RKO (cell line): ENCODE measurements at regions not wholly inside any gene's neighbourhood (a gene's known extent, or its start where the extent isn't known, plus 50 kb on each side); places are given as distances from the start of the nearest gene placed in this dataset.

Source experiments
- DNase-seq: peaks from one replicate; pipeline ENCODE4 v3.0.0-alpha.2; 2016; ENCODE audit warnings: low spot score

DNA sequence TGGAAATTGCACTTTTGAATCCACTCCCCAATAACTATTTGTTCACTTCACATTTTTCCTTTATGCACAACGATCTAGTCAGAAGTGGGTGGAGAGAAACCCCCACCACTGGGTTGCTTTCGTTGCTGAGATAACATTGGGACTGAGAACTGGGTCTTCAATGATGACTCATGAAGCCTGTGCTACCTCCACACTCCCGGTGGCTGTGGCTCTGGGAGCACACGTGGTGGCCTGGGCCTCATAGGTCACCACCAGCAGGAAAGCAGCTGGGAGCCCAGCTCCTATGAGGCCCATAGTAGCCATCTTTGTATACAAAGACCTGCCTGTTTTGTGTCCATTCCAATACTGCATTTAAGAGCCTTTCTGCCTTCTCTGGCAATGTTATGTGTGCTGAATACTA lies 178.0 kb upstream of the SASH1 start:
- DNase-seq, result no peak

- peak; percentile 70 for DNase-seq
Measured at GRCh38 chr6:148166339-148166968, 176.2 kb upstream of the SASH1 start.

DNA sequence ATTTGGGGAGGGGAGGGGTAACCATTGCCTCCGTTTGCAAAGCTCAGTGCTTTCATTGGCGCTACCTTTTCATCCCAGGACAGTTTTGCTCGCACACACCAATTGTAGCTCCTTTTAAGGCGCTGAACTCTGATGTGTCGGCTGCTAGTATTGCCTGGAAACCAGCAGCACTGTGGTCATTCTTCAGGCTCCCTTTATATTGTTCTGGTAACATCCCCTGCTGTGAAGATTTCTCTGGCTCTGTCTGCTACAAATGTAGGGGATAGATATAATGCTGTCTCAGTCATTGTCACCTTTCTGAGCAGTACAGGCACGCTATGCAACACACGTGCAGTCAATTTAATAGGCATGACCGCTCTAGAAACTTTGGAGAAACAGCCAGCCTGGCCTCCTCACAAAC lies 172.9 kb upstream of the SASH1 start:
- no peak for DNase-seq

GRCh38 chr6:148170286-148170685 lies 172.4 kb upstream of the SASH1 start:
- no peak for DNase-seq

DNA sequence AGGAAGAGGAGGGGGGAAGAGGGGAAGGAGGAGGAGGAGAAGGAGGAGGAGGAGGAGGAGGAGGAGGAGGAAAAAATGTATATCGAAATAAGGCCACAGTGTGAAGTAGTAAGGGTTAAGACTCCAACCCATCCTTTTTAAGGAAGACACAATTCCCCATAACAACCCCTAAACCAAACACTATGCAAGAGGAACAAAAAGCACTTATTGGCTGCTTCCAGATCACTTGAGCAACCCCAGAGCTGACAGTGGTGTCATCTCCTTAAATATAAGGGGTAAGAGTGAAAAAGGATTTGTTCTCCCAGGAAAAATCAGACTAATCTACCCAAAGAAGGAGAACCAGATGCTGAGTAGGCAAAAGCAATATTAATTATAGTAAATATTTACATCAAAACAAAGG lies 169.1 kb upstream of the SASH1 start:
- DNase-seq, result no peak

DNA sequence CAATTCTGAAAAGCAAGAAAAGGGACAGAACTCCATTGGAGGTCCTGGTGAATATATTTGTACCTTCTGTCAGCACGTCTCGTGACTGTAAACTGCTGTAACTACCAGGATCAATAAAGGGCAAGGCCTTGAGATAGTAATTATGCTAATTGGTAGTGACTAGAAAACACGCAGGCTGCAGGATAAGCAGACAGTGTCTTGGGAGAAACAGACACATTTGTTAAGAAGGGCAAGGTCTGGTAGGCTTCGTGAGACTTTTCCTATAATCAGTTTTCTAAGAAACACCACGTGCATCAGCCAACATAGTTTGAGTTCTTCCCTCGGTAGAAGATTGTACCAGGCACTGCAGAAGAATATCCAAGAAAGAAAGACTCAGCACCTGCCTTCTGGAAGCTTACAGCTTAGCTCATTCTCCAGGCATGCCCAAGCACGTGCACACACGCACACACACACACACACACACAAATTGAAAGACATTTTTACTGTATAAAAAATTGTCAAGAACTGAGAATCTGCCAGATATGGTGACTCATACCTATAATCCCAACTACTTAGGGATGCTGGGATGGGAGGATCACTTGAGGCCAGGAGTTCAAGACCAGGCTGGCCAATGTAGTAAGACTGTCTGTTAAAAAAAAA lies 167.0 kb upstream of the SASH1 start:
- DNase-seq, result no peak

GRCh38 chr6:148177589-148178233 lies 164.9 kb upstream of the SASH1 start:
- peak; percentile 47 for DNase-seq

DNA sequence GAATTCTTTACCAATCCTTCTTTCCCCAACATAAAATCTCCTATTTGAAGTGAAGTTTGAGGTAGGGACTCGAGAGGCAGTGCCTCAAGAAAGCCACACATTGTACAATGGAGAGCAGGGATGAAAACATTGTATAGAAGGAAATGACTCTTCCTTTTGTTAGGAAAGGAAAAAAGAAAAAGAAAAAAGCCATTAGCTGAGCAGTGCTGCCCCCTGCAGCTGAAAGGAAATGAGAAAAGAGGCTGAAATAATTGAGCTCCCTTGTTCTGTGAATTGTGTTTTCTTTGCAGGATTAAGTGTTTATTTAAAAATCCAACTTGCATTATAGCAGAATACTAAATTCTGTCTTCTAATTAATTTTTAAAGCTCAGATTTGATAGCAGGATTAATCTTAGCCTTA lies 162.9 kb upstream of the SASH1 start:
- DNase-seq, result peak; percentile 28

GRCh38 chr6:148182378-148182777 lies 160.3 kb upstream of the SASH1 start:
- DNase-seq, result no peak

- DNase-seq, result no peak
Measured at GRCh38 chr6:148183776-148184175, 158.9 kb upstream of the SASH1 start.

- no peak for DNase-seq
Measured at GRCh38 chr6:148186916-148187315, 155.7 kb upstream of the SASH1 start.

- DNase-seq, result no peak
Measured at GRCh38 chr6:148192310-148192709, 150.3 kb upstream of the SASH1 start.

DNA sequence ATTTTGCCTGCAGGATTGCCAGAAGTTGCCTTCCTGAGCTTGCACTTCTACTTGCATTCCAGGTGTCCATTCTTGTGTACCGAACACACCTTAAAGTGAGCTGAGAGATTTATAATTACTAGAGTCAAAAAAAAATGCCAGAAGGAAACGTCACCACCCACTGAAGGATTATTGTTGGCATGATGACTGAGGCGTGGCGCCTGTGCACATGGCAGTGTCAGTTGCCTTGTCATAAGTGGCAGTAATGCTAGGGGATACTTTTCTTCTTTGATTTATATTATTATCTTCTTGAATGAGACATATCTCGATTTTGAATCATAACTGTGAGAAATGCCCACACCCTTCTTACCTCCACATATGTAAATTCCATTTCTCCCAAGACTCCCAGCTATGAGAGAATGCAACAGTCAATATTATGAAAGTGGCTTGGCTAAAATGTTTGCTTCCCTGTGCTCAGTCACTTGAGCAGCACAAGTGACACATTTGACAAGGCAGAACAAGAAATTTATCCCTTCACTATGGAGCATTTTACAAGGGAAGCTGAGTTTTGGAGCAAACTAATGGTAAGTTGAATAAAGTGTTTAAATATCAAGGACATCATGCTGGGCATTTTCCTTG lies 149.5 kb upstream of the SASH1 start:
- DNase-seq, result no peak

- DNase-seq, result no peak
Measured at GRCh38 chr6:148195511-148195910, 147.1 kb upstream of the SASH1 start.

DNA sequence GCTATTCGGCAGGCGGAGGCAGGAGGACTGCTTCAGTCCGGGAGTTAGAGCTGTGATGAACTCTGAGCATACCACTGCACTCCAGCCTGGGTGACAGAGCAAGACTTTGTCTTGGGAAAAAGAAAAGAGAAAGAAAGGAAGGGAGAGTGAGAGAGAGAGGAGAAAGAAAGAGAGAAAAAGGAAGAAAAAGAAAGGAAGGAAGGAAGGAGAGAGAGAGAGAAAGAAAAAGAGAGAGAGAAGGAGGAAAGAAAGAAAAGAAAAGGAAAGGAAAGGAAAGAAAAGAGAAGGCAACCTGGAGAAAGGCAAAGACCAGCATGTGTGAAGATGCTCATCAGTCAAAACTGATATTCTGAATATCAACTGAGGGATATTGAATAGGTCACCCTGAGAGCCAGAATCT lies 143.1 kb upstream of the SASH1 start:
- DNase-seq, result no peak

DNA sequence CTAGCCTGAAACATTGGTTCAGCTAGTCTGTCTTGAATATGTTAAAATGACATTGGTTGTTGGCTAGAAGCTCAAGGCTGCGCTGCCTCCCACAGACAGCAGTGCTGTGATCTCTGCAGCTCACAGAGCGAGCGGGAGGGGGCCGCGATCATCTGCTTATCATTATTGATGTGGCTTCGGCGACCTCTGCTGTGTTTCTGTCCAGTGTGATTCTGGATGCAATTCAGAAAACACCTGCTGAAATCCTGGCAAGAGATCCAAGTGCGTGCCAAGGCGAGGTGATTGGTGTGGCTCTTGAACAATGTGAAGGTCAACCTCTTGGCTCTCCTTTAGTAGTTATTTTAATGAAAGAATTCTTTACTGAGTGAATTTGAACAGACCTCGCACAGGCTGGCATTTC lies 142.3 kb upstream of the SASH1 start:
- DNase-seq, result no peak

GRCh38 chr6:148200781-148201180 lies 141.9 kb upstream of the SASH1 start:
- no peak for DNase-seq

DNA sequence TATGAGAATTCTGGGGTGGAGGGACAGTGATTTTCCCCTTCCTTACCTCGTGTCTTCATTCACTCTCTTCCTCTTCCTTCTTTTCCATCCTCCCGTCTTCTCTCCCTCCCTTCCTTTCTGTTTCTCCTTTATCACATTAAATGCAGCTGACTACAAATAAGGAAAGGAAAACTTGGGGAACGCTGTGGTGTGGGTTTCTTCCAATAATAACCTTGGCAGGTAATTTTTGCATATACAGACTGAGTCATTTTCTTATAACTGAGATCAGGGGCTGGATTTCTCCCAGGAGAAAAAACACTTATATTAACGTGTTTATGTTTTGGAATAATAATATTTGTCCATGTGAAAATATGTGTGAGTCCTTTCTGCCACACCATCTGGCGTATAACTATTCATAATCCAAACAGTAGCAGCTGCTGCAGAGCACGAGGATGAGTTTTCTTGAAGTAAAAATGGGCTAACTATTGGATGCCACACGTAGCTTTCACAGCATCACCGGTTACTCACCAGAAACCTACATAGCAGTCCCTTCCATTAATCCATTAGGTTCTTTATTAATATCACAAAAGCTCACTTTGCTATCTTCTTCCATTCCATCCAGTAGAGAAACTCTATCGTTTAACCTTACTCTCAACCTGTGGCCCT lies 139.2 kb upstream of the SASH1 start:
- no peak for DNase-seq

DNA sequence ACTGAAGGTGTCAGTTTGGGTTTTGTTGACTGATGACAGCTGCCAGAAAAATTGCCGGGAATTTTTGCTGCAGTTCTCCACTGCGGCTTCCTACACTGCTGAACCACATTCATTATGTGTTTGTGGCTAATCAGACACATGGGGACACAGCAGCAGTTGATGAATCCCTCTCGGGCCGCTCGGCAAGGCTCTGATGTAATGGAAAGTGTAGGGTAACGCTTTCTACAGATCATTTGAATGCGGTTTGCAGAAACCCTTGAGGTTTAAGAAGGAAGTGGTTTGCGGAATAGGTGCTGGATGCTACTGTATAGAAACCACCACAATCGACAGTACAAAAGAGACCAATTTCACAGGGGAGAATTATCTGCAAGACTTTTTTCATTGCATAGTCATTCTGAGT lies 138.7 kb upstream of the SASH1 start:
- DNase-seq, result no peak

DNA sequence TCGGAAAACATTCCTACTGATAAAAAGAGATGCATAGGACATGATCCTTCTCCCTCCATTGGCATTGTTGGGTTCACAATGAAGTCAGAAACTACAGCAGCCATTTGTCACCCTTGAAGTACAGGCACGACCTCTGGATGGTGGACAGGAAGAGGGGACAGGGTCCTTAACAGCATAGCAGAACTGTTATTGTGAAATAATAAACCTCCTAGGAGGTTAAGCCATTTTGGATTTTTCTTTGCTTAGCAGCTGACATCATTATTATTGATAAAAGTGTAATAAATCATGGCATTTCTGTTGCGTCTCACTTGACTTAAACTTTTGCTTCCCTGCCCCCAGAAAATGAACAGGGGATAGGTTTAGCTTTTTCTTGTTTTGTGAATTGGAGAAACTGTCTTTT lies 134.3 kb upstream of the SASH1 start:
- DNase-seq, result no peak

DNA sequence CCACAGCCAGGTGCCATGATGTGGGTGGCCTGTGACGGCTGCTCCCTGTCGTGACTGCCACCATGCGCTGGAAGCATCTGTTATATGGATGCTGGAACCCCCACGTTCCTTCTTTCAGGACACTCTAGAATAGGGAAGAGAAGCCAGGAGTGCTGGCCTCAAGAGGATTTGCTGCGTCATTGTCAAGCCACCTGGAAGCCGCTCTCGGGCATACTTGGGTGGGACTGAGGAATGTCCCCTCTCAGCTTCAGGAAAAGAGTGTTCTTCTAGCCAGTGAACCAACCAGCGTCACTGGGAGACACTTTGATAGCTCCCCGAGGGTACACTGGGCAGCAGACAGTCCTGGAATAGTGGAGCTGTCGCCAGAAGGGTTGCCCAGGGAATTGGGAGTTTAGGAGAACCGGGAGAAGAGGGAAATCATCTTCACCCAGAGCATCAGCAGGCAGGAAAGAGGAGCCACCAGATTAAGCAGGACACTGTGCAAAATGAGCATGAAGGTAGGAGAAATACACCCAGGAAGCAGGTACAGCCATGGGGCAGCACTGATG lies 130.8 kb upstream of the SASH1 start:
- no peak for DNase-seq

GRCh38 chr6:148212366-148212765 lies 130.3 kb upstream of the SASH1 start:
- DNase-seq, result no peak
